ENCODE measurements at regions not wholly inside any gene's neighbourhood (a gene's known extent, or its start where the extent isn't known, plus 50 kb on each side); places are given as distances from the start of the nearest gene placed in this dataset.

DNA sequence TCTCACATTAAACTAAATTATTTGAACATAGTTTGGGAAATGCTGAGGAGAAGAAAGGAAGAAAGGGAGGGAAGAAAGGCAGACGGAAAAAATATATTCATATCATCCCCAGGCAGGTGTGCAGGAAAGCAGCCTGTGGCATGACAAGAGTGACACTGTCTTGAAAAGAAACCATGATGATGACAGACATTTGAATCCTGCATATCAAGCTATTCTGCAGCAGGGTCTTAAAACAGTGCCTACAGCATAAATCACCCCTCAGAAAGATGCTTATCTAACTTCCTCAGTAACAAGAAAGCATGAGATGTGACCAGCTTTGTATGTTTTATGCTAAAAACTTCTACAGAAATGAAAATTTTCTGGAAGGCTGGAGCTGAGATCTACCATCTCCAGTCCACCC lies 144.5 kb upstream of the GRM7 start:
- no peak for DNase-seq (ENCODE audit: extremely low spot score)
- ChIA-PET POLR2A (no interaction called here), CTCF (interaction anchor here (0.8 to 2.2 kb wide), 4 partner anchors 9 to 18 kb away, joined by 3 to 12 read pairs (median 4); no protein-coding TSS in a partner anchor)
- no peak for TF ChIP-seq CTCF (IDR thresholded peaks at IDR 0.05; ENCODE audit: control extremely low read depth, extremely low read depth, low read depth, missing control alignments)

- POLR2A ChIA-PET, result no interaction called here
- CTCF ChIA-PET, result interaction anchor here (0.8 to 2.2 kb wide), 5 partner anchors 10 to 19 kb away, joined by 3 to 12 read pairs (median 3); no protein-coding TSS in a partner anchor
- no peak for TF ChIP-seq CTCF (IDR thresholded peaks at IDR 0.05; ENCODE audit: control extremely low read depth, extremely low read depth, low read depth, missing control alignments)
- DNase-seq (ENCODE audit: extremely low spot score), result peak; percentile 28
Measured at GRCh38 chr3:6717026-6717943, 143.6 kb upstream of the GRM7 start.

GRCh38 chr3:6719999-6720398 lies 140.9 kb upstream of the GRM7 start:
- CTCF ChIA-PET, result interaction anchor here (0.8 kb wide), 1 partner anchor 9 kb away, joined by 3 read pairs; no protein-coding TSS in a partner anchor
- TF ChIP-seq CTCF (IDR thresholded peaks at IDR 0.05; ENCODE audit: control extremely low read depth, extremely low read depth, low read depth, missing control alignments), result no peak
- POLR2A ChIA-PET, result no interaction called here
- no peak for DNase-seq (ENCODE audit: extremely low spot score)

DNA sequence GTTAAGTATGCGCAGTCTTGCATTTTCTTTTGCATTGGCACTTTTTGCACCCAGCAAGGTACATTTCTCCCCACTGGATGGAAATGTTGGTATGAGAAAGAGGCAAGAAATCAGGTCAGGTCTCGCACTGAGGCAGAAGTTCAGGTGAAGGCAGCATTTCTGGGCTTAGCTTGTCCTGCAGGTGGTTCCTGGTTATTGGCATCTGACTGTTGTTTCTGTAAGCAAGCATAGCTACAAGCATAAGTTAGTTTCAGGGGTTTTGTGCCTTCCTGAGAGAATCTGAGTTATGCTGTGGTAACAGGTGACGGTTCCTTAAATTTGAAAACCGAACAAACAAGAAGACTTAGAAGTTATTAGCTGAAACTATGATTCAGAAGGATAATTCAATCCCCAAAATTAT lies 139.4 kb upstream of the GRM7 start:
- ChIA-PET CTCF (no interaction called here), POLR2A (interaction anchor here (0.7 kb wide), 1 partner anchor 248 kb away, joined by 5 read pairs; no protein-coding TSS in a partner anchor)
- no peak for DNase-seq (ENCODE audit: extremely low spot score)
- TF ChIP-seq CTCF (IDR thresholded peaks at IDR 0.05; ENCODE audit: control extremely low read depth, extremely low read depth, low read depth, missing control alignments), result no peak

DNA sequence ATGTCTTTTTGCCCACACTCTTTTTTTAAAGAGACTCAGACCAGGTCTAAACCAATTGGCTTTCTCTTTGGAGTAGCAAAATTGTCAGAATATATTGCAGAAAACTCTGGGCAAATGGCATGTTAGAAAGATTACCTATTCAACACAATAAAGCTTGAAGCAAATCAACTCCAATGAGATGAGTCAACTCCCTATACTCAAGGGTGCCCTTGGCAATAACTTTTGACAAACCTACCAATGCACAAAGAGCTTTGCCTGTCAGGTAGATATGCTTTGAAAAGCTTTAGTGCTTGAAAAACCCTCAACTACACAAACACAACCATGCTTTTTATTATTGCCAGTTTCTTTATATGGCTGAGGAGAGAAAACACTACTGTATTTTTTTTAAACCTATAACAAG lies 137.7 kb upstream of the GRM7 start:
- ChIA-PET POLR2A (no interaction called here), CTCF (interaction anchor here (0.6 to 0.9 kb wide), 2 partner anchors 13 to 20 kb away, joined by 3 read pairs; no protein-coding TSS in a partner anchor)
- TF ChIP-seq CTCF (IDR thresholded peaks at IDR 0.05; ENCODE audit: control extremely low read depth, extremely low read depth, low read depth, missing control alignments), result no peak
- no peak for DNase-seq (ENCODE audit: extremely low spot score)

- ChIA-PET POLR2A (no interaction called here), CTCF (no interaction called here)
- no peak for TF ChIP-seq CTCF (IDR thresholded peaks at IDR 0.05; ENCODE audit: control extremely low read depth, extremely low read depth, low read depth, missing control alignments)
- no peak for DNase-seq (ENCODE audit: extremely low spot score)
Measured at GRCh38 chr3:6726811-6727210, 134.1 kb upstream of the GRM7 start.
